Neural progenitor cell (in vitro differentiated cells): ENCODE measurements at regions not wholly inside any gene's neighbourhood (a gene's known extent, or its start where the extent isn't known, plus 50 kb on each side); places are given as distances from the start of the nearest gene placed in this dataset.
A peak's percentile ranks its signal among the peaks of the same experiment; 100 is the strongest.
"Not testable (repeated sequence)": the region's sequence is repeated elsewhere in the genome, so short reads cannot be mapped to it uniquely, and the experiment has no call there.

Experiments used
- DNase-seq: peaks from one replicate; pipeline ENCODE4 v3.0.0-alpha.2; 2016; ENCODE audit warnings: low spot score
- H2AFZ ChIP-seq: fragments of 200-600 bp; sonication (generic); replicated peaks from 2 replicates; pipeline ENCODE4 v1.6.1; 2016; ENCODE audit warnings: antibody characterized with exemption
- H3F3A ChIP-seq: fragments of 200-600 bp; sonication (generic); 2 replicates; pipeline ENCODE4 v1.6.1; 2016; ENCODE audit warnings: antibody characterized with exemption, low read depth
- H3K27ac ChIP-seq: fragments of 200-600 bp; sonication (generic); 2 replicates; pipeline ENCODE4 v1.5.1; 2016; ENCODE audit warnings: mild to moderate bottlenecking
- H3K27me3 ChIP-seq: fragments of 200-600 bp; sonication (generic); 2 replicates; pipeline ENCODE4 v1.6.1; 2016; ENCODE audit warnings: mild to moderate bottlenecking, moderate library complexity
- H3K36me3 ChIP-seq: fragments of 200-600 bp; sonication (generic); 2 replicates; pipeline ENCODE4 v1.5.1; 2016
- H3K4me1 ChIP-seq: fragments of 200-600 bp; sonication (generic); 2 replicates; pipeline ENCODE4 v1.6.1; 2016; ENCODE audit warnings: mixed run types
- H3K4me2 ChIP-seq: fragments of 200-600 bp; sonication (generic); 2 replicates; pipeline ENCODE4 v1.6.1; 2016
- H3K4me3 ChIP-seq: fragments of 200-600 bp; sonication (generic); 2 replicates; pipeline ENCODE4 v1.5.1; 2016
- H3K79me2 ChIP-seq: fragments of 200-600 bp; sonication (generic); 2 replicates; pipeline ENCODE4 v1.6.1; 2016; ENCODE audit warnings: low read depth
- H3K9ac ChIP-seq: fragments of 200-600 bp; sonication (generic); 2 replicates; pipeline ENCODE4 v1.6.1; 2016
- H3K9me3 ChIP-seq: fragments of 200-600 bp; sonication (generic); 2 replicates; pipeline ENCODE4 v1.5.1; 2016; ENCODE audit warnings: low read depth
- H4K20me1 ChIP-seq: fragments of 200-600 bp; sonication (generic); 2 replicates; pipeline ENCODE4 v1.6.1; 2016; ENCODE audit warnings: low read depth
- H3K27ac Mint-ChIP-seq: 3 replicates; pipeline ENCODE4 v1.8.0; 2021; ENCODE audit warnings: mixed read lengths
- H3K27me3 Mint-ChIP-seq: 2 replicates; pipeline ENCODE4 v1.8.0; 2022; ENCODE audit warnings: low read depth, mild to moderate bottlenecking, inconsistent platforms, moderate library complexity, mixed read lengths; ENCODE audit not compliant: insufficient read depth
- H3K36me3 Mint-ChIP-seq: 3 replicates; pipeline ENCODE4 v1.8.0; 2021; ENCODE audit warnings: mixed read lengths
- H3K4me1 Mint-ChIP-seq: 3 replicates; pipeline ENCODE4 v1.8.0; 2021; ENCODE audit warnings: mixed read lengths
- H3K4me3 Mint-ChIP-seq: 3 replicates; pipeline ENCODE4 v1.8.0; 2021; ENCODE audit warnings: mild to moderate bottlenecking, moderate library complexity, mixed read lengths
- H3K9me3 Mint-ChIP-seq: 3 replicates; pipeline ENCODE4 v1.8.0; 2020; ENCODE audit warnings: mixed read lengths
- EZH2 ChIP-seq: fragments of 200-600 bp; sonication (generic); IDR thresholded peaks from 2 replicates; pipeline ENCODE4 v1.6.1; 2017; ENCODE audit warnings: antibody characterized with exemption, mild to moderate bottlenecking, moderate library complexity
- EZH2phosphoT487 ChIP-seq: fragments of 200-600 bp; sonication (generic); IDR thresholded peaks from 2 replicates; pipeline ENCODE4 v1.6.1; 2017; ENCODE audit warnings: antibody characterized with exemption
- TF ChIP-seq, protein P1 (sequence below): fragments of 200-600 bp; sonication (generic); IDR thresholded peaks from 2 replicates; pipeline ENCODE4 v1.5.1; 2017; ENCODE audit warnings: antibody characterized with exemption, mild to moderate bottlenecking

DNA sequence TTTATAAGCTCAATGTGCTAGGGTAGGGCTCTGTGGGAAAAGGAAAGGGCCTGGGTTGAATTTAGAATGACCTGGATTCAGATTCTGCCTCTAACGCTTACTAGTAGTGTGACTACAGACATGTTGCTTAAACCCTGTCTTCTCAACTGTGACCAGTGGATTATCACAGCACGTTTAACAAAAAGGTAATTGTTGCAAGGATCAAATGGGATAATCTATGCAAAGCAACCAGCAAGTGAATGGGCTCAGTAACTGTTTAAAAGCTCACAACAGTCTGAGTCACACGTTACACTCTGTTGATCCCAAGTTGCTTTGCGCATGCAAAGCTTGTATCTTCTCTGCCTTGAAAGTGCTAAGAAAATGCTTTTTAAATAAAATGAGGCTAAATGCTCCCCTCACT is 236.5 kb downstream of the IL20RB start:
- H2AFZ ChIP-seq, result peak overlapping the region; percentile 27
- no peaks in the 10 kb centered on the region for H3K36me3 ChIP-seq
- H3K9me3 ChIP-seq, result no peaks in the 10 kb centered on the region
- H3K27ac ChIP-seq, result no peak overlapping the region
- no peaks in the 10 kb centered on the region for H3K27me3 ChIP-seq
- H3K79me2 ChIP-seq, result no peaks in the 10 kb centered on the region
- DNase-seq, result peak; percentile 55
- H3K9ac ChIP-seq, result no peak overlapping the region
- peaks cover 2% of the 10 kb centered on the region for H3K27me3 Mint-ChIP-seq
- H3K4me1 Mint-ChIP-seq, result peaks cover 12% of the 10 kb centered on the region
- no peak overlapping the region for H3K27ac Mint-ChIP-seq
- no peak overlapping the region for H3K4me3 ChIP-seq
- peak; percentile 43 for TF ChIP-seq EZH2phosphoT487
- TF ChIP-seq, protein P1, sequence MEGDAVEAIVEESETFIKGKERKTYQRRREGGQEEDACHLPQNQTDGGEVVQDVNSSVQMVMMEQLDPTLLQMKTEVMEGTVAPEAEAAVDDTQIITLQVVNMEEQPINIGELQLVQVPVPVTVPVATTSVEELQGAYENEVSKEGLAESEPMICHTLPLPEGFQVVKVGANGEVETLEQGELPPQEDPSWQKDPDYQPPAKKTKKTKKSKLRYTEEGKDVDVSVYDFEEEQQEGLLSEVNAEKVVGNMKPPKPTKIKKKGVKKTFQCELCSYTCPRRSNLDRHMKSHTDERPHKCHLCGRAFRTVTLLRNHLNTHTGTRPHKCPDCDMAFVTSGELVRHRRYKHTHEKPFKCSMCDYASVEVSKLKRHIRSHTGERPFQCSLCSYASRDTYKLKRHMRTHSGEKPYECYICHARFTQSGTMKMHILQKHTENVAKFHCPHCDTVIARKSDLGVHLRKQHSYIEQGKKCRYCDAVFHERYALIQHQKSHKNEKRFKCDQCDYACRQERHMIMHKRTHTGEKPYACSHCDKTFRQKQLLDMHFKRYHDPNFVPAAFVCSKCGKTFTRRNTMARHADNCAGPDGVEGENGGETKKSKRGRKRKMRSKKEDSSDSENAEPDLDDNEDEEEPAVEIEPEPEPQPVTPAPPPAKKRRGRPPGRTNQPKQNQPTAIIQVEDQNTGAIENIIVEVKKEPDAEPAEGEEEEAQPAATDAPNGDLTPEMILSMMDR, result no peak
- H3K4me3 Mint-ChIP-seq, result no peak overlapping the region
- H3K4me2 ChIP-seq, result no peak overlapping the region
- peaks cover 19% of the 10 kb centered on the region for H3K4me1 ChIP-seq
- H3F3A ChIP-seq, result no peaks in the 10 kb centered on the region
- H3K9me3 Mint-ChIP-seq, result peaks cover under 1% of the 10 kb centered on the region
- H4K20me1 ChIP-seq, result no peaks in the 10 kb centered on the region
- no peaks in the 10 kb centered on the region for H3K36me3 Mint-ChIP-seq

DNA sequence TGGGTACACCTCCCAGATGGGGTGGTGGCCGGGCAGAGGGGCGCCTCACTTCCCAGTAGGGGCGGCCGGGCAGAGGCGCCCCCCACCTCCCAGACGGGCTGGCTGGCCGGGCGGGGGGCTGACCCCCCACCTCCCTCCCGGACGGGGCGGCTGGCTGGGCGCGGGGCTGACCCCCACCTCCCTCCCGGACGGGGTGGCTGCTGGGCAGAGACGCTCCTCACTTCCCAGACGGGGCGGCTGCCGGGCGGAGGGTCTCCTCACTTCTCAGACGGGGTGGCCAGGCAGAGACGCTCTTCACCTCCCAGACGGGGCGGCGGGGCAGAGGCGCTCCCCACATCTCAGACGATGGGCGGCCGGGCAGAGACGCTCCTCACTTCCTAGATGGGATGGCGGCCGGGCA is 240.6 kb downstream of the IL20RB start:
- peaks cover 12% of the 10 kb centered on the region for H3K4me1 Mint-ChIP-seq

DNA sequence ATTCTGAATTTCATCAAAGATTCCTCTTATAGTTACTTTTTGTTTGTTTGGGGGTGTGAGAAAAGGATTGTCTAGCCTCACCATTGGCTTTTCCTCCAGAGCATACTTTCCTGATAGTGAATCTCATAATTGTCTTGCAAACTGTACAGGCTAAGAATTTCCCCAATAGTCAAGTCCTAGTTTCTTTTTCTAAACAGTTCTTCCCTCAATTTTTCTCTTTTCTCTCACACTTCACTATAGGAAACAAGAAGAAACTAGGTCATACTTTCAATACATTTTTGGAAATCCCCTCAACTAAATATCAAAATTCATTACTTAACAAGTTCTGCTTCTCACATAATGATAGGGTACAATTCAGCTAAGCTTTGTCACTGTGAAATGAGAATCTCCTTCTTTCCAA is 241.9 kb downstream of the IL20RB start:
- no peaks in the 10 kb centered on the region for H3K27me3 ChIP-seq
- H3K4me1 ChIP-seq, result peaks cover 6% of the 10 kb centered on the region
- no peak overlapping the region for H3K9ac ChIP-seq
- TF ChIP-seq EZH2phosphoT487 (no peak), EZH2 (no peak)
- TF ChIP-seq, protein P1, result no peak
- DNase-seq, result no peak
- H3K27ac ChIP-seq, result no peak overlapping the region
- H3K36me3 ChIP-seq, result no peaks in the 10 kb centered on the region
- H4K20me1 ChIP-seq, result no peaks in the 10 kb centered on the region
- H2AFZ ChIP-seq, result no peak overlapping the region
- H3K4me3 ChIP-seq, result no peak overlapping the region
- Mint-ChIP-seq H3K4me3 (no peak overlapping the region), H3K36me3 (peaks cover 3% of the 10 kb centered on the region), H3K4me1 (peaks cover 9% of the 10 kb centered on the region), H3K27me3 (no peaks in the 10 kb centered on the region), H3K27ac (no peak overlapping the region), H3K9me3 (peaks cover 9% of the 10 kb centered on the region)
- H3F3A ChIP-seq, result no peaks in the 10 kb centered on the region
- no peaks in the 10 kb centered on the region for H3K9me3 ChIP-seq
- no peaks in the 10 kb centered on the region for H3K79me2 ChIP-seq
- no peak overlapping the region for H3K4me2 ChIP-seq

More for the DNA sequence above, 240.6 kb downstream of the IL20RB start:
- not testable (repeated sequence) for H3K4me3 Mint-ChIP-seq, H3K9me3 Mint-ChIP-seq, H3K36me3 Mint-ChIP-seq, H2AFZ ChIP-seq, H3K36me3 ChIP-seq, H3K27ac Mint-ChIP-seq, H3K27me3 Mint-ChIP-seq, H3K27ac ChIP-seq, H3K4me1 ChIP-seq, H3K9ac ChIP-seq, H3K27me3 ChIP-seq, H3K4me2 ChIP-seq, H3F3A ChIP-seq, H4K20me1 ChIP-seq, H3K9me3 ChIP-seq, H3K4me3 ChIP-seq, H3K79me2 ChIP-seq, DNase-seq

DNA sequence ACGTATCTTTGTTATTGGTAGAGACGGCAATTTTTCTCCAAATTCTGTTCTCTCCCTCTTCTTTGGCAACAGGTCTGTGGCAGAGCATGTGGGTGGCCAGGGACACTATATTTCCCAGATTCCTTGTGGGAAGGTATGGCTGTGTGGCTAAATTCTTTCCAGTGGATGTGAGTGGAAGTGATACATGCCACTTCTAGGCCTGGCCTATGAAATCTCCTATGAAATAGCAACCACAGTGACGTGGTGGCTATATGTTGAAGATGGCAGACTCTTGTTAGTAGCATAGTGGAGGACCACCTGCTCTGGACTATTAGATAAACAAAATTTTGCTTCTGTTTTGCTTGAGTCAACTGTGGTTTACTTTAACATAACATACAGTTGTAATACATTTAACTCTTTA is 243.3 kb downstream of the IL20RB start:
- Histone ChIP-seq H3K4me3 (no peak overlapping the region), H3K79me2 (no peaks in the 10 kb centered on the region), H4K20me1 (no peaks in the 10 kb centered on the region), H3K4me1 (no peaks in the 10 kb centered on the region), H3K9me3 (no peaks in the 10 kb centered on the region), H3K4me2 (no peak overlapping the region), H2AFZ (no peak overlapping the region), H3K27me3 (no peaks in the 10 kb centered on the region), H3K9ac (no peak overlapping the region), H3K36me3 (no peaks in the 10 kb centered on the region), H3K27ac (no peak overlapping the region), H3F3A (no peaks in the 10 kb centered on the region)
- H3K27ac Mint-ChIP-seq, result no peak overlapping the region
- H3K36me3 Mint-ChIP-seq, result peaks cover 3% of the 10 kb centered on the region
- H3K4me1 Mint-ChIP-seq, result peaks cover 11% of the 10 kb centered on the region
- TF ChIP-seq EZH2phosphoT487 (no peak), EZH2 (no peak)
- TF ChIP-seq, protein P1, result no peak
- H3K27me3 Mint-ChIP-seq, result no peaks in the 10 kb centered on the region
- H3K9me3 Mint-ChIP-seq, result peaks cover 9% of the 10 kb centered on the region
- H3K4me3 Mint-ChIP-seq, result no peak overlapping the region
- no peak for DNase-seq
